Common myeloid progenitor, CD34-positive (primary cell): ENCODE measurements at regions not wholly inside any gene's neighbourhood (a gene's known extent, or its start where the extent isn't known, plus 50 kb on each side); places are given as distances from the start of the nearest gene placed in this dataset.

ENCODE experiments used
- CTCF ChIA-PET: fragments of 350-600 bp; sonication (Branson Sonifier 250); formaldehyde crosslinking; loops from one replicate; lab custom pipeline; 2021; ENCODE audit warnings: antibody characterized with exemption; lab: Charles Lee
- POLR2A ChIA-PET: fragments of 350-600 bp; sonication (Branson Sonifier 250); formaldehyde crosslinking; loops from one replicate; lab custom pipeline; 2021; ENCODE audit warnings: antibody characterized with exemption; lab: Charles Lee
- DNase-seq, 3 donors: peaks; one replicate each; pipeline versions ENCODE4 v3.0.0 to v3.0.0-alpha.2; 2013
- H3K27ac ChIP-seq, 2 experiments: 1 replicate in 1 of 2; 2 replicates in 1 of 2; pipeline ENCODE4 v1.7.0; 2013; ENCODE audit warnings: inconsistent platforms in 2 of 2, low read length in 2 of 2, mild to moderate bottlenecking in 2 of 2, low read depth in 1 of 2, moderate library complexity in 1 of 2; ENCODE audit not compliant: severe bottlenecking in 2 of 2, insufficient read depth in 1 of 2, poor library complexity in 1 of 2
- H3K27me3 ChIP-seq, 5 experiments: replicated peaks in 2 of 5; 1 replicate in 3 of 5; 2 replicates in 2 of 5; pipeline versions ENCODE4 v1.6.1 to v1.7.0; 2013; ENCODE audit warnings: low read length in 4 of 5, mild to moderate bottlenecking in 2 of 5, moderate library complexity in 2 of 5, inconsistent platforms in 1 of 5; ENCODE audit not compliant: insufficient read depth in 5 of 5, control insufficient read depth in 4 of 5
- H3K36me3 ChIP-seq, 4 experiments: 1 replicate in 2 of 4; 2 replicates in 2 of 4; pipeline versions ENCODE4 v1.6.1 to v1.7.0; 2013; ENCODE audit warnings: low read length in 3 of 4, control low read depth in 1 of 4, mild to moderate bottlenecking in 1 of 4; ENCODE audit not compliant: control insufficient read depth in 4 of 4, insufficient read depth in 4 of 4
- H3K4me1 ChIP-seq, 4 experiments: 1 replicate in 3 of 4; 2 replicates in 1 of 4; pipeline versions ENCODE4 v1.6.1 to v1.7.1; 2013; ENCODE audit warnings: low read length in 3 of 4, mild to moderate bottlenecking in 3 of 4, control low read depth in 1 of 4, inconsistent platforms in 1 of 4, moderate library complexity in 1 of 4; ENCODE audit not compliant: control insufficient read depth in 4 of 4, insufficient read depth in 4 of 4; ENCODE audit errors: control extremely low read depth in 1 of 4
- H3K4me3 ChIP-seq, 7 experiments: 1 replicate in 4 of 7; 2 replicates in 3 of 7; pipeline versions ENCODE4 v1.5.1 to v1.7.0; 2013; ENCODE audit warnings: mild to moderate bottlenecking in 7 of 7, low read length in 6 of 7, moderate library complexity in 6 of 7, inconsistent platforms in 2 of 7, low read depth in 2 of 7, control low read depth in 1 of 7; ENCODE audit not compliant: insufficient read depth in 4 of 7, control insufficient read depth in 1 of 7; ENCODE audit errors: extremely low read depth in 1 of 7
- H3K9me3 ChIP-seq, 5 experiments: 1 replicate in 4 of 5; 2 replicates in 1 of 5; pipeline versions ENCODE4 v1.6.1 to v1.7.1; 2013; ENCODE audit warnings: low read length in 4 of 5, mild to moderate bottlenecking in 2 of 5, inconsistent platforms in 1 of 5, low read depth in 1 of 5, moderate library complexity in 1 of 5; ENCODE audit not compliant: control insufficient read depth in 4 of 5, insufficient read depth in 2 of 5; ENCODE audit errors: control extremely low read depth in 1 of 5
- WGBS: methylation state at CpG from one replicate; pipeline ENCODE4 v1.1.5; 2013; ENCODE audit not compliant: insufficient coverage; 5-methylcytosine and 5-hydroxymethylcytosine counted together

DNA sequence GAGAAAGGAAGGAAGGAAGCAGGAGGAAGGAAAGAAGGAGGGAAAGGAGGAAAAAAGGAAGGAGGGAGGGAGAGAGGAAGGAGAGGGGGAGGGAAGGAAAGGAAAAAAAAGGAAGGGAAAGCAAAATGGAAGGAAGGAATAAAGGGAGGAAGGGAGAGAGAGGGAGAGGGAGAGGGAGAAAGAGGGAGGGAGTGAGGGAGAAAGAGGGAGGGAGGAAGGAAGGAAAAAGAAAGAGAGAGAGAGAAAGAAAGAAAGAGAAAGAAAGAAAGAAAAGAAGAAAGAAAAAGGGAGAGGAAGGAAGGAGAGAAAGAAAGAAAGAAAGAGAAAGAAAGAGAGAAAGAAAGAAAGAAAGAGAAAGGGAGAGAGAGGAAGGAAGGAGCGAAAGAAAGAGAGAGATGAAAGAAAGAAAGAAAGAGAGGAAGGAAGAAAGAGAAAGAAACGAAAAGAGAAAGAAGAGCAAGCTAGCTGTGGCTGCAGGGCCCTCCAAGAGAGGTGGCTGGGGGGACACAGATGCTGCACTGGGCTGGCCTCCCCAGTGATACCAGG, 472.4 kb upstream of the MGMT start:
- CTCF ChIA-PET, result interaction anchor here (1.3 kb wide), 1 partner anchor 9 kb away, joined by 3 read pairs; no protein-coding TSS in a partner anchor
- Histone ChIP-seq H3K27ac (no peak overlapping the region), H3K4me1 (no peaks in the 10 kb centered on the region), H3K4me3 (no peak overlapping the region), H3K9me3 (no peaks in the 10 kb centered on the region), H3K27me3 (peaks cover 0 to 8% (median 3%) of the 10 kb centered on the region in 5 experiments), H3K36me3 (no peaks in the 10 kb centered on the region)
- DNase-seq, result no peak
- POLR2A ChIA-PET, result interaction anchor here (0.6 kb wide), 1 partner anchor 85 kb away, joined by 3 read pairs; no protein-coding TSS in a partner anchor
- WGBS, result 94% methylated on average over 2 of the region's 2 CpGs

DNA sequence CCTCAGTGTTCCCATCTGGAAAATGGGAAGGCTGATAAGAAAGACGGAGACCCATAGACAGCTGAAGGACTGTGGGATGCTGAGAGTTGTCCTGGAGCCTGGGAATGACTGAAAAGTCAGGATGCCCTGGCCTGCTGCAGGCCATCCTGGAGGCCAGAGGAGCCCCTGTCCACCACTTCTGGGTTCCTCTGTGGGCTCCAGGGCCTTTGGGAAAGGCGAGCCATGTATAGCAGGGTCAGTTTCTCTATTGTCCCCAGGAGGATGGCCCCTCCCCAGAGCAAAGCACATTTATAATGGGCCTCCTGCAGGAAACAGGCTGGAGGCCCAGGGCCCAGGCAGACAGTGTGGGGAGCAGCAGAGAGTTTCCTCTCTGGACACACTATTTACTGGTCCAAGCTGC, 471.4 kb upstream of the MGMT start:
- Histone ChIP-seq H3K27me3 (peaks cover 0 to 8% (median 3%) of the 10 kb centered on the region in 5 experiments), H3K9me3 (no peaks in the 10 kb centered on the region), H3K4me3 (no peak overlapping the region), H3K27ac (no peak overlapping the region), H3K36me3 (no peaks in the 10 kb centered on the region), H3K4me1 (no peaks in the 10 kb centered on the region)
- ChIA-PET POLR2A (no interaction called here), CTCF (no interaction called here)
- DNase-seq, result no peak
- WGBS, result no CpG with 5 or more reads among the region's 2 CpGs

DNA sequence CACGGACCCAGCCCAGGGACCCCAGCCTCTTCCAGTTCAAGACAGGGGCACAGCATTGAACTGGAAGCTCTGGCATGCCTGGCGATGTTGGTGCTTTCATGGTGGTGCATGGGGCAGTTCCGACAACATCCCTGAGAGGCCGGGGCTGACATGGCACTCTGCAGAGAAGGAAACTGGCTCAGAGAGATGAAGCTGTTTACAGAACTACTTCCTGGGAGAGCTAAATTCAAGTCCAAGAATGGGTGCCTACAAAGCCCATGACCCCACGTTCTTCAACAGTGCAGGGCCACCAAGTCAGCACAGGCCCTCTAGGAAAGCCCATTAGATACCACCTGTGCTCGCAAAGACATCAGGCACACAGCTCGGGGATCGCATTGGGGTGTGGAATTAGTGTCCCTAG, 470.9 kb upstream of the MGMT start:
- POLR2A ChIA-PET, result no interaction called here
- no peak for DNase-seq
- Histone ChIP-seq H3K9me3 (no peaks in the 10 kb centered on the region), H3K4me1 (no peaks in the 10 kb centered on the region), H3K27me3 (peaks cover 0 to 5% (median under 1%) of the 10 kb centered on the region in 5 experiments), H3K27ac (no peak overlapping the region), H3K4me3 (no peak overlapping the region), H3K36me3 (no peaks in the 10 kb centered on the region)
- 100% methylated on average over 7 of the region's 8 CpGs for WGBS
- CTCF ChIA-PET, result no interaction called here

DNA sequence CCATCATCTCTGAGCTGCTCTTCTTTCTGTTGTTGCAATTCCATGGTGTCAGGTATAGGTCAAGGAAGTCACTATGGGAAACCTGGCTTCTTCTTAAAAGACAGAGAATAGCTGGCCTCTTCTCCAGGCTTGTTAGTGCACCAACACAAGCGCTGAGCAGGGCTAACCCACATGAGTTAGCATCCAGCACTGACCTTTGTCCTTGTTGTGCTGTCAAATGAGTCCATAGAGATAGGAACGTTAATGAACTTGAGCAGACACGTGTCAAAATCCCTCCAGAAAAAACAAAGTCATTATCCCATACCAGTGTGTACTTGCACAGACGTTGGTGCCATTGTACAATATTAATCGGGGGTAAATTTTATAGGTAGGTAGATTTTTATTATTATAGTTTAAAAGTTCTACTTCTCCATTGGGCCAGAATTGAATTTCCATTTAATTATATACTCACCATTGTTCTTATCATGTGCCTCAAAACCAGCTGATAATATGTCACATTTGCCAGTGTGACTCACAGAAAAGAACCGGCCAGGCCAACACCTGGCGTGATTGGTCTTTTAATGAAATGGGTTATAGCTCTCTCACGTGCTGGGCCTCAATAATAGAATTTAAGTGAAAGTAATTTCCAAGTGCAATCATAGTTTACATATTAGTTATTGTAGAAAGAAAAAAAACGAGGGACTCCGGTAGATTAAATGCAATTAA, 468.8 kb upstream of the MGMT start:
- WGBS, result 100% methylated on average over 5 of the region's 10 CpGs
- no peak for DNase-seq
- no peaks in the 10 kb centered on the region for H3K4me1 ChIP-seq
- no peak overlapping the region for H3K4me3 ChIP-seq
- ChIA-PET CTCF (no interaction called here), POLR2A (no interaction called here)
- H3K36me3 ChIP-seq, result no peaks in the 10 kb centered on the region
- H3K27ac ChIP-seq, result no peak overlapping the region
- H3K9me3 ChIP-seq, result no peaks in the 10 kb centered on the region
- peaks cover 0 to 4% (median 0%) of the 10 kb centered on the region in 5 experiments for H3K27me3 ChIP-seq

DNA sequence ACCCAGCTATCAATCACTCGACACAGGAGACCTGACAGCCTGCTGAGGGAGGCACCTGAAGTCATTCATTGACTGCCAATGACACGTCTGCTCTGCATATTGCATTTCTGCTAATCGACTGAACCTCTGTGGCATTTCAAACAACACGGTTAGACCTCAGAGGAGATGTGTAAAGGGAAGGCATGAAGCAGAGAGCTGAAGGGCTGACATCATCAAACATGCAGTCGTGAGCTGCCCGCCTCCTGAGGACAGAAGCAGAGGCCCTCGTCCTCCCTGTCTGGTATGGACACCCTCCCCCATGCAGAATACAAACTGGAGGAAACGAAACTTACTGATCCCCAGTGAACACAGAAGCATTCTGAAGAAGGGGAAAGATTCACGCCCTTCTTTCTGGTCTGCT, 462.6 kb upstream of the MGMT start:
- Histone ChIP-seq H3K27ac (no peak overlapping the region), H3K9me3 (peaks cover 0 to 8% (median 2%) of the 10 kb centered on the region in 5 experiments), H3K36me3 (no peaks in the 10 kb centered on the region), H3K4me1 (no peaks in the 10 kb centered on the region), H3K4me3 (no peak overlapping the region), H3K27me3 (peaks cover 0 to 6% (median 2%) of the 10 kb centered on the region in 5 experiments)
- CTCF ChIA-PET, result interaction anchor here (1.1 kb wide), 1 partner anchor 10 kb away, joined by 3 read pairs; no protein-coding TSS in a partner anchor
- no peak for DNase-seq
- POLR2A ChIA-PET, result no interaction called here
- 94% methylated on average over 9 of the region's 9 CpGs for WGBS

DNA sequence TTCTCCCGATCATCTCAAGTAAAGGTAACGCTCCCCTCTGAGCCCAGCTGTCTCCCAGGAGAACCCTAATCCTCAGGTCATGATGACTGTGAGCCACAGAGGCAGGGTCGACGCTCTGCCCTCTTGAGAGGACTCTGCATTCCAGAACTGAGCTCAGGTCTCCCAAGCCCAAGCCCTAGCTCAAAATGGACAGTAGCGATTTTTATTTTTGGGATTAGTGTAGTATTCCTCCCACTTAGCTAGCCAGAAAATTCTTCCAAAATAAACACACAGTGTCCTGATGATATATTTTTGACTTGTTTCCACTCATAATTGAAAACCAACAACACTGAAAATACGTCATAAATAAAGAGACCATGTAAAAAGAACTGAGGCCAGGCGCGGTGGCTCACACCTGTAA, 462.0 kb upstream of the MGMT start:
- Histone ChIP-seq H3K27me3 (peaks cover 0 to 6% (median 2%) of the 10 kb centered on the region in 5 experiments), H3K27ac (no peak overlapping the region), H3K9me3 (peaks cover 0 to 8% (median 2%) of the 10 kb centered on the region in 5 experiments), H3K4me3 (no peak overlapping the region), H3K4me1 (no peaks in the 10 kb centered on the region), H3K36me3 (no peaks in the 10 kb centered on the region)
- ChIA-PET POLR2A (no interaction called here), CTCF (interaction anchor here (0.5 kb wide), 1 partner anchor 539 kb away, joined by 3 read pairs; no protein-coding TSS in a partner anchor)
- DNase-seq, result no peak
- whole genome bisulfite sequencing, result 83% methylated on average over 2 of the region's 8 CpGs

DNA sequence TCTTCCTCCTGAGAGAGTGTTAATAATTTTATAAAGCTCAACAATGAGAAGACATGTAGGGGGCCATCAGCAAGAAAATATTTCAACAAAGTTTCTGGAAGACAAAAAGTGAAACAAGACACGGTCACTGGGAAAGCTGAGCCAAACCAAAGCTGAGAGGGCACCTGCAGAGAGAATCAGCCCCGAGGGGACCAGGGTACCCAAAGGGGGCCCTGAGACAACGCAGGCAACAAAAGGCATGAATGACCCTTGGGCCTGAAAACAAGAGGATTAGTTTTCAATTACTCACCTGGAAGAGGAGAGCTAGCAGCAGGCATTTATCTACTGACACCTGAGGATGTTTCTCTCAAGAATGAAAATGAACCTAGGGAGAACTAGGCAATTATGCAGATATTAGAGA, 461.2 kb upstream of the MGMT start:
- CTCF ChIA-PET, result interaction anchor here (0.5 kb wide), 1 partner anchor 538 kb away, joined by 3 read pairs; no protein-coding TSS in a partner anchor

More for the DNA sequence above, 461.2 kb upstream of the MGMT start:
- POLR2A ChIA-PET, result no interaction called here
- Histone ChIP-seq H3K9me3 (peaks cover 0 to 8% (median 2%) of the 10 kb centered on the region in 5 experiments), H3K27ac (no peak overlapping the region), H3K4me1 (no peaks in the 10 kb centered on the region), H3K27me3 (peaks cover 0 to 6% (median 2%) of the 10 kb centered on the region in 5 experiments), H3K4me3 (no peak overlapping the region), H3K36me3 (no peaks in the 10 kb centered on the region)
- DNase-seq, result no peak
- 98% methylated on average over 3 of the region's 3 CpGs for WGBS
